ENCODE measurements at regions not wholly inside any gene's neighbourhood (a gene's known extent, or its start where the extent isn't known, plus 50 kb on each side); places are given as distances from the start of the nearest gene placed in this dataset.
A peak's percentile ranks its signal among the peaks of the same experiment; 100 is the strongest.
"Not testable (repeated sequence)": the region's sequence is repeated elsewhere in the genome, so short reads cannot be mapped to it uniquely, and the experiment has no call there.

DNA sequence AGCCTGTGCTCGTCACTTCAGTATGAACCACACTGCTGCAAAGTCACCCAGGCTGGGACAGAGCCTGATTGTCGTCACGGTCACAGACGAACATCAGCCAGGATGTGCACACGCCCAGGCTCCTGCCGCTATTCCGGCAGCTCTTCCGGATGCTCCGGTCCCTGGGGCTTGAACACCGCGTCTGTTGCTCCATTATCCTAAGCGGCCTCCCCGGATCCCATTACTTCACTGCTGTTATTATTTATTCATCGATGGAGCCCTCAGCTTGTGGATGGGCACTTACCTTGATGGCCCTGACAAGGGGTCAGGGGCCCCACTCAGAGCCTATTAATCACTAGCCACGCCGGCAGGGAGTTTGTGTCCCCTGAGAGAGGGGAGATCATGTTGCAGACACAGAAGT, 120.8 kb upstream of the PCBD1 start:
- TF ChIP-seq CTCF (IDR thresholded peaks at IDR 0.05; ENCODE audit: unreplicated experiment in 3 of 3), result no peak
- no peaks in the 10 kb centered on the region for H3K36me3 Mint-ChIP-seq (ENCODE audit: low read depth)
- no peaks in the 10 kb centered on the region for H3K9me3 Mint-ChIP-seq
- H3K27ac Mint-ChIP-seq, result no peak overlapping the region
- peaks cover 32% of the 10 kb centered on the region for H3K27me3 Mint-ChIP-seq (ENCODE audit: low read depth)
- no peak overlapping the region for H3K4me3 Mint-ChIP-seq
- peaks cover 10% of the 10 kb centered on the region for H3K4me1 Mint-ChIP-seq

DNA sequence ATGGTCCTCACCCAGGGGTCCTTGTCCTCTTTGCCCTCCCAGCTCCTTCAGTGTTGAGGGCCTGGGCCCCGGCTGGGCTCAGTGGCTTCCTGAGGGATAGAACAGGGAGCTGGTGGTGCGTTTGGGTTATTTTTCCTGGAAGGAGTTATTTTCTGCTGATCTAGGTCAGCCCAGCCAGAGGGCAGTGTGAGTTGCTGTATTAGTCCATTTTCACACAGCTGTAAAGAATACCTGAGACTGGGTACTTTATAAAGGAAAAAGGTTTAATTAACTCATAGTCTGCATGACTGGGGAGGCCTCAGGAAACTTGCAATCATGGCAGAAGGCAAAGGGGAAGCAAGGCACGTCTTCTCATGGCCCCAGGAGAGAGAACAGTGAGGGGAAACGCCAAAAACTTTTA, 122.4 kb upstream of the PCBD1 start:
- TF ChIP-seq CTCF (IDR thresholded peaks at IDR 0.05; ENCODE audit: unreplicated experiment in 3 of 3), result peak; percentile 22 to 39 (median 29)
- Mint-ChIP-seq H3K27ac (no peak overlapping the region), H3K36me3 (ENCODE audit: low read depth) (no peaks in the 10 kb centered on the region), H3K4me3 (no peak overlapping the region), H3K9me3 (no peaks in the 10 kb centered on the region), H3K4me1 (peaks cover 10% of the 10 kb centered on the region), H3K27me3 (ENCODE audit: low read depth) (peaks cover 30% of the 10 kb centered on the region)

DNA sequence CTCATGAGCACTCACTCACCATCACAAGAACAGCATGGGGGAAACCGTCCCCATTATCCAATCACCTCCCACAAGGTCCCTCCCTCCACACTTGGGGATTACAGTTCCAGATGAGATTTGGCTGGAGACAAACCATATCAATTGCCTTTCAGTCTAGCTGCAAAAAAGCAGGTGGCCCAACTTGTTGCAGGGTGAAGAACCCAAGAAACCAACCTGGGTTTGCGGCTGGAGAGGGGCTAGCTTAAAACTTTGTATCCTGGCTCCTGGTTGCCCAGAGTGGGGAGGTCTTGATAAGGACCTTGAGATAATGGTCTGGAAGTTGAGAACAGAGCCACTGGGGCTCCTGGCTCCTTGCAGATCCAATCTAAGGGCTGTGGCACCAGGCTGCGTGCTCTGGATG, 122.8 kb upstream of the PCBD1 start:
- no peak overlapping the region for H3K4me3 Mint-ChIP-seq
- no peaks in the 10 kb centered on the region for H3K36me3 Mint-ChIP-seq (ENCODE audit: low read depth)
- no peak for TF ChIP-seq CTCF (IDR thresholded peaks at IDR 0.05; ENCODE audit: unreplicated experiment in 3 of 3)
- H3K9me3 Mint-ChIP-seq, result no peaks in the 10 kb centered on the region
- H3K27ac Mint-ChIP-seq, result no peak overlapping the region
- H3K27me3 Mint-ChIP-seq (ENCODE audit: low read depth), result peaks cover 28% of the 10 kb centered on the region
- peaks cover 10% of the 10 kb centered on the region for H3K4me1 Mint-ChIP-seq

GRCh38 chr10:71014021-71014805, 125.8 kb upstream of the PCBD1 start:
- H3K27ac Mint-ChIP-seq, result no peak overlapping the region
- H3K9me3 Mint-ChIP-seq, result no peaks in the 10 kb centered on the region
- H3K4me3 Mint-ChIP-seq, result no peak overlapping the region
- H3K4me1 Mint-ChIP-seq, result peaks cover 5% of the 10 kb centered on the region
- H3K36me3 Mint-ChIP-seq (ENCODE audit: low read depth), result no peaks in the 10 kb centered on the region
- peaks cover 19% of the 10 kb centered on the region for H3K27me3 Mint-ChIP-seq (ENCODE audit: low read depth)
- TF ChIP-seq CTCF (IDR thresholded peaks at IDR 0.05; ENCODE audit: unreplicated experiment in 3 of 3), result no peak

GRCh38 chr10:71015674-71016073, 127.3 kb upstream of the PCBD1 start:
- H3K4me1 Mint-ChIP-seq, result peaks cover 4% of the 10 kb centered on the region
- no peaks in the 10 kb centered on the region for H3K9me3 Mint-ChIP-seq
- H3K4me3 Mint-ChIP-seq, result no peak overlapping the region
- H3K27me3 Mint-ChIP-seq (ENCODE audit: low read depth), result peaks cover 15% of the 10 kb centered on the region
- H3K27ac Mint-ChIP-seq, result no peak overlapping the region
- TF ChIP-seq CTCF (IDR thresholded peaks at IDR 0.05; ENCODE audit: unreplicated experiment in 3 of 3), result no peak
- H3K36me3 Mint-ChIP-seq (ENCODE audit: low read depth), result no peaks in the 10 kb centered on the region

GRCh38 chr10:71020061-71020460, 131.7 kb upstream of the PCBD1 start:
- not testable (repeated sequence) for H3K27me3 Mint-ChIP-seq (ENCODE audit: low read depth); H3K4me3 Mint-ChIP-seq; H3K4me1 Mint-ChIP-seq; H3K36me3 Mint-ChIP-seq (ENCODE audit: low read depth); H3K27ac Mint-ChIP-seq; H3K9me3 Mint-ChIP-seq
